DOHH2 (cell line): ENCODE measurements at regions not wholly inside any gene's neighbourhood (a gene's known extent, or its start where the extent isn't known, plus 50 kb on each side); places are given as distances from the start of the nearest gene placed in this dataset.

Experiments used
- H3F3A ChIP-seq: fragments of 200-600 bp; sonication (generic), shearing (Covaris generic); 2 replicates; pipeline ENCODE4 v1.6.0; 2016; ENCODE audit warnings: antibody characterized with exemption, mild to moderate bottlenecking; ENCODE audit not compliant: control insufficient read depth, insufficient read depth
- H3K27ac ChIP-seq: fragments of 200-600 bp; sonication (generic); 2 replicates; pipeline ENCODE4 v1.5.1; 2014; ENCODE audit warnings: low read depth, mild to moderate bottlenecking, low read length, moderate library complexity
- H3K27me3 ChIP-seq: fragments of 200-600 bp; sonication (generic); 2 replicates; pipeline ENCODE4 v1.6.1; 2014; ENCODE audit warnings: mild to moderate bottlenecking, low read length, mixed read lengths; ENCODE audit not compliant: control insufficient read depth
- H3K36me3 ChIP-seq: fragments of 200-600 bp; sonication (generic); 2 replicates; pipeline ENCODE4 v1.6.1; 2014; ENCODE audit warnings: mild to moderate bottlenecking, low read length, moderate library complexity, mixed read lengths; ENCODE audit not compliant: control insufficient read depth
- H3K4me1 ChIP-seq: fragments of 200-600 bp; sonication (generic); 2 replicates; pipeline ENCODE4 v1.6.1; 2014; ENCODE audit warnings: mild to moderate bottlenecking, low read length, mixed read lengths; ENCODE audit not compliant: control insufficient read depth
- H3K4me2 ChIP-seq: fragments of 200-600 bp; sonication (generic); 2 replicates; pipeline ENCODE4 v1.6.0; 2014; ENCODE audit warnings: mild to moderate bottlenecking, low read length, moderate library complexity
- H3K4me3 ChIP-seq: fragments of 200-600 bp; sonication (generic); 2 replicates; pipeline ENCODE4 v1.5.1; 2014; ENCODE audit warnings: mild to moderate bottlenecking, low read length, mixed read lengths
- H3K79me2 ChIP-seq: fragments of 200-600 bp; sonication (generic); 2 replicates; pipeline ENCODE4 v1.6.1; 2014; ENCODE audit warnings: mild to moderate bottlenecking, low read length, mixed read lengths; ENCODE audit not compliant: control insufficient read depth
- H3K9me2 ChIP-seq: fragments of 200-600 bp; sonication (generic); replicated peaks from 2 replicates; pipeline ENCODE4 v1.6.1; 2014; ENCODE audit warnings: mild to moderate bottlenecking, low read length, mixed read lengths; ENCODE audit not compliant: control insufficient read depth
- H3K9me3 ChIP-seq: fragments of 200-600 bp; sonication (generic); 2 replicates; pipeline ENCODE4 v1.6.1; 2014; ENCODE audit warnings: antibody characterized with exemption, low read length, mixed read lengths; ENCODE audit not compliant: control insufficient read depth, insufficient read depth
- H4K20me1 ChIP-seq: fragments of 200-600 bp; sonication (generic); 2 replicates; pipeline ENCODE4 v1.6.0; 2014; ENCODE audit warnings: low read depth, mild to moderate bottlenecking, antibody characterized with exemption, low read length, moderate library complexity; ENCODE audit not compliant: control insufficient read depth, insufficient read depth
- CTCF ChIP-seq: fragments of 200-600 bp; sonication (generic); IDR thresholded peaks from one replicate; pipeline ENCODE4 v1.5.1; 2014; ENCODE audit warnings: antibody characterized with exemption, mild to moderate bottlenecking, low read depth, low read length; ENCODE audit not compliant: poor library complexity, severe bottlenecking
- EZH2phosphoT487 ChIP-seq: fragments of 200-600 bp; sonication (generic); IDR thresholded peaks from 2 replicates; pipeline ENCODE4 v1.6.1; 2017; ENCODE audit warnings: borderline replicate concordance, mild to moderate bottlenecking, antibody characterized with exemption, low read length, moderate library complexity, mixed read lengths

DNA sequence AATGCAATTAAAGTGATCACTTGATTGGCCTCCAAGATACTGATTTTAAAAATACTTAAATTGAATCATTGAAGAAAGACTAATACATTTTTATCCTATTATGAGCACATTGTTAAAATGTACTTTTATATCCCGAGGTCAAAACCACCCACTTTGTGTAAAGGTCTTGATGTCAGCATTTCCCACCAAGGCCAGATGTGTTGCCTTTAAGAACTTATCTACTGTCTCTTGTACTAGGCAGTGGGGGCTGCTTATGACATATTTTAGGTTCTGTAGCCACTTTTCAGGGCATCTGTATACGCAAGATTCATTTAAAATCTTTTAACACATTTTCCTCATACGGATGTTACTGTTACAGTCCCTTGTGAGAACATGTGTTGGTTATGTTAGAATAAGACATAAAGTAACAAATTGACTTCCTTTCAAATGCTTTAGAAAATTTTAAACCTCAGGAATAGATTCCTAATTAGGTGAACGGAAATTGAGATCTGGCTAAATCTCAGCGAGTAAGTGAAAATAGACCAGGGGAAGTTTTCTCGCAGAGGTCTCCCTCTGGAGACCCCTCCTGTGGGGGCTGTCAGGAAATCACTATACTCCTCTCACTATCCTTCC lies 456.2 kb downstream of the ADAMTS20 start:
- Histone ChIP-seq H3K4me2 (no peak overlapping the region), H4K20me1 (no peaks in the 10 kb centered on the region), H3K9me3 (no peaks in the 10 kb centered on the region), H3K4me1 (no peaks in the 10 kb centered on the region), H3K27ac (no peak overlapping the region), H3K79me2 (no peaks in the 10 kb centered on the region), H3K27me3 (no peaks in the 10 kb centered on the region), H3K9me2 (no peaks in the 10 kb centered on the region), H3K36me3 (no peaks in the 10 kb centered on the region), H3K4me3 (no peak overlapping the region), H3F3A (no peaks in the 10 kb centered on the region)
- TF ChIP-seq CTCF, result no peak
- no peak for TF ChIP-seq EZH2phosphoT487

DNA sequence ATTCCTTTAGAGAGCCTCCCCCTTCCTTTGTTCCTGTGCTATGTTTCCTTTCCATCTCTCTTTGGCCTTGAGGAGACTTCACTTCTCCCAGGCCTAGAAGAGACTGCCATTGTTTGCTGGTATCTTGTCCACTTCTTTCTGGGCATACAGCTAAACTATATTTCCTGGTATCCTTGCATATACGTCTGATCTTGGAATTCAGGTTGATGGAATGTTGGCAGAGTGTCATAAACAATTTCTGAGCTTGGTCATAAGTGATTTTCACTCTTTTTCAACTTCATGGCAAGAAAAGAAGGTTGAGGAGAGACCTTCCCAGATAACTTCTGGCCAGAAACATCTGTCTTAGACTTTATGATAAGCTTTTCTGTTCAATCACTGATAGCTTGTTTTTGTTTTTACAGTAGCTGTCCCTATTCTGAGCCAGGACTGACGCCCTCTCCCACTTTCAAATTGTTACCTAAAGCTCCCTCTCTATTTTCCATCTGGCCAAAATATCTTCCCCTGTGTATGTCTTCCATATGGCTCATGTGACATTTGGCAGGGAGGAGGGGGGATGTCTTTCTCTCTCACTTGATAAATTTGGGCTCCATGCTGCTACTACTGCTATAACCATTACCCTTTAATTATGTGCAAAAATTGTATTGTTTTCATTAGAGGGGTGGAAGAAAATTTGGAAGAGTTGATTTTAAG lies 457.0 kb downstream of the ADAMTS20 start:
- Histone ChIP-seq H3K9me2 (no peaks in the 10 kb centered on the region), H3K79me2 (no peaks in the 10 kb centered on the region), H3K9me3 (no peaks in the 10 kb centered on the region), H3K36me3 (no peaks in the 10 kb centered on the region), H4K20me1 (no peaks in the 10 kb centered on the region), H3K27ac (no peak overlapping the region), H3K27me3 (no peaks in the 10 kb centered on the region), H3K4me2 (no peak overlapping the region), H3K4me1 (no peaks in the 10 kb centered on the region), H3K4me3 (no peak overlapping the region), H3F3A (no peaks in the 10 kb centered on the region)
- TF ChIP-seq EZH2phosphoT487, result no peak
- TF ChIP-seq CTCF, result no peak

GRCh38 chr12:43090981-43091380 lies 461.0 kb downstream of the ADAMTS20 start:
- Histone ChIP-seq H3K4me2 (no peak overlapping the region), H3F3A (no peaks in the 10 kb centered on the region), H3K36me3 (no peaks in the 10 kb centered on the region), H3K9me2 (no peaks in the 10 kb centered on the region), H3K79me2 (no peaks in the 10 kb centered on the region), H3K27me3 (no peaks in the 10 kb centered on the region), H3K9me3 (no peaks in the 10 kb centered on the region), H3K4me3 (no peak overlapping the region), H4K20me1 (no peaks in the 10 kb centered on the region), H3K4me1 (no peaks in the 10 kb centered on the region), H3K27ac (no peak overlapping the region)
- TF ChIP-seq EZH2phosphoT487, result no peak
- no peak for TF ChIP-seq CTCF
